Esophagus muscularis mucosa (tissue), 4 donors: ENCODE measurements at regions not wholly inside any gene's neighbourhood (a gene's known extent, or its start where the extent isn't known, plus 50 kb on each side); places are given as distances from the start of the nearest gene placed in this dataset.

Experiments used
- DNase-seq: peaks from one replicate; pipeline ENCODE4 v3.0.0-alpha.2; 2017; ENCODE audit errors: extremely low spot score
- H3K27ac ChIP-seq, 4 donors: fragments of 200-600 bp; sonication (generic); replicated peaks in 1 of 4; 1 replicate in 3 of 4; 2 replicates in 1 of 4; pipeline ENCODE4 v1.5.1; 2016 to 2019; ENCODE audit warnings: mild to moderate bottlenecking in 1 of 4
- H3K27me3 ChIP-seq, 4 donors: fragments of 200-600 bp; sonication (generic); one replicate each; pipeline versions ENCODE4 v1.5.1 to v1.6.0; 2016 to 2019
- H3K36me3 ChIP-seq, 4 donors: fragments of 200-600 bp; sonication (generic); one replicate each; pipeline ENCODE4 v1.5.1; 2016 to 2019
- H3K4me1 ChIP-seq, 4 donors: fragments of 200-600 bp; sonication (generic); one replicate each; pipeline ENCODE4 v1.5.1; 2016 to 2019
- H3K4me3 ChIP-seq, 4 donors: fragments of 200-600 bp; sonication (generic); 1 replicate in 2 of 4; 2 replicates in 2 of 4; pipeline ENCODE4 v1.5.1; 2016 to 2019; ENCODE audit warnings: mild to moderate bottlenecking in 4 of 4, moderate library complexity in 1 of 4
- H3K9me3 ChIP-seq, 4 donors: fragments of 200-600 bp; sonication (generic); 1 replicate in 3 of 4; 2 replicates in 1 of 4; pipeline ENCODE4 v1.5.1; 2016 to 2019
- EP300 ChIP-seq: sonication (generic); formaldehyde crosslinking; IDR thresholded peaks from one replicate; pipeline ENCODE4 v1.6.1; 2017; ENCODE audit warnings: antibody characterized with exemption
- POLR2A ChIP-seq: fragments of 450-650 bp; IDR thresholded peaks from one replicate; pipeline ENCODE4 v1.6.1; 2017; ENCODE audit warnings: antibody characterized with exemption, moderate library complexity, mild to moderate bottlenecking, low read depth
- POLR2AphosphoS5 ChIP-seq, 2 donors: sonication (generic); formaldehyde crosslinking; IDR thresholded peaks; one replicate each; pipeline ENCODE4 v1.6.1; 2017; ENCODE audit warnings: antibody characterized with exemption in 2 of 2
- WGBS: methylation state at CpG from one replicate; pipeline ENCODE4 v1.1.5; 2018; 5-methylcytosine and 5-hydroxymethylcytosine counted together
- intact Hi-C: fragments of 100-400 bp; cut with DNase I; formaldehyde crosslinking; loops from one replicate; pipeline ENCODE4 v1.15.1; 2023
- TF ChIP-seq, protein P1 (sequence below), 3 experiments: fragments of 200-600 bp in 2 of 3; fragments of 450-650 bp in 1 of 3; sonication (generic) in 2 of 3; IDR thresholded peaks; one replicate each; pipeline ENCODE4 v1.5.1; 2017 to 2019; ENCODE audit warnings: antibody characterized with exemption in 3 of 3, mild to moderate bottlenecking in 2 of 3, moderate library complexity in 1 of 3

DNA sequence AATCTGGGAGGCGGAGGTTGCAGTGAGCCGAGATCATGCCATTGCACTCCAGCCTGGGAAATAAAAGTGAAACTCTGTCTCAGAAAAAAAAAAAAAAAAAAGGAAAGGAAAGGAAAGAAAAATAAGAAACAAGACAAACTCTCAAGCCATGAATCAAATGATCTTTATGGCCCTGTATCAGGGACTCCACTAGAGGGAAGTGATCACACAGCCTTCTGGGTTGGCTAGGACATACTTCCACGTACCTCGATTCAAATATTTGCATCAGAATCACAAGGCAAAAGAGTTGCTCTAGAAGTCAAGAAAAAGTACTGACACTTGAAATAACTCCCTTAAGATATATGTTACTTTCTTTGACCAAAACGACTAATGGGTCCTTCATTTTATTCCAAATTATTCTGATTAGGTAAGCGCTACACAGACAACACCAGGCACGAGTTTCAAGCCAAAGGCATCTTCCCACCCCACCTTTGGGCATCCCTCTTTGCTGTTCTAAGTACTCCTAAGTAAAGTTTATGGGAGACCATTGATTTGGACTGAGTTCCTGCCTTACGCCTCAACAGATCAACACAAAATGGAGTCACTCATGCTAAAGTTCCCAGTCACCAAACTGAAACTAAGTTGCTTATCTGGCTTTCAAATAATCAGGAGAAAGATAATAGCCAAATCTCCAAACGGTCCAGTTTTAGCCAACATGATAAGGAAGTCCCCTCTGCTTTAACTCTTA lies 77.5 kb upstream of the NT5E start:
- H3K27ac ChIP-seq = no peak overlapping the region
- 82% methylated on average over 9 of the region's 9 CpGs for WGBS
- no peaks in the 10 kb centered on the region for H3K9me3 ChIP-seq
- no peak for DNase-seq
- H3K27me3 ChIP-seq = no peaks in the 10 kb centered on the region
- H3K36me3 ChIP-seq = no peaks in the 10 kb centered on the region
- intact Hi-C loops = no loop called here
- no peak overlapping the region for H3K4me3 ChIP-seq
- TF ChIP-seq POLR2AphosphoS5 (IDR thresholded peaks at IDR 0.05) (no peak), POLR2A (no peak), EP300 (no peak)
- TF ChIP-seq, protein P1, sequence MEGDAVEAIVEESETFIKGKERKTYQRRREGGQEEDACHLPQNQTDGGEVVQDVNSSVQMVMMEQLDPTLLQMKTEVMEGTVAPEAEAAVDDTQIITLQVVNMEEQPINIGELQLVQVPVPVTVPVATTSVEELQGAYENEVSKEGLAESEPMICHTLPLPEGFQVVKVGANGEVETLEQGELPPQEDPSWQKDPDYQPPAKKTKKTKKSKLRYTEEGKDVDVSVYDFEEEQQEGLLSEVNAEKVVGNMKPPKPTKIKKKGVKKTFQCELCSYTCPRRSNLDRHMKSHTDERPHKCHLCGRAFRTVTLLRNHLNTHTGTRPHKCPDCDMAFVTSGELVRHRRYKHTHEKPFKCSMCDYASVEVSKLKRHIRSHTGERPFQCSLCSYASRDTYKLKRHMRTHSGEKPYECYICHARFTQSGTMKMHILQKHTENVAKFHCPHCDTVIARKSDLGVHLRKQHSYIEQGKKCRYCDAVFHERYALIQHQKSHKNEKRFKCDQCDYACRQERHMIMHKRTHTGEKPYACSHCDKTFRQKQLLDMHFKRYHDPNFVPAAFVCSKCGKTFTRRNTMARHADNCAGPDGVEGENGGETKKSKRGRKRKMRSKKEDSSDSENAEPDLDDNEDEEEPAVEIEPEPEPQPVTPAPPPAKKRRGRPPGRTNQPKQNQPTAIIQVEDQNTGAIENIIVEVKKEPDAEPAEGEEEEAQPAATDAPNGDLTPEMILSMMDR (IDR thresholded peaks at IDR 0.05) = no peak
- no peaks in the 10 kb centered on the region for H3K4me1 ChIP-seq

DNA sequence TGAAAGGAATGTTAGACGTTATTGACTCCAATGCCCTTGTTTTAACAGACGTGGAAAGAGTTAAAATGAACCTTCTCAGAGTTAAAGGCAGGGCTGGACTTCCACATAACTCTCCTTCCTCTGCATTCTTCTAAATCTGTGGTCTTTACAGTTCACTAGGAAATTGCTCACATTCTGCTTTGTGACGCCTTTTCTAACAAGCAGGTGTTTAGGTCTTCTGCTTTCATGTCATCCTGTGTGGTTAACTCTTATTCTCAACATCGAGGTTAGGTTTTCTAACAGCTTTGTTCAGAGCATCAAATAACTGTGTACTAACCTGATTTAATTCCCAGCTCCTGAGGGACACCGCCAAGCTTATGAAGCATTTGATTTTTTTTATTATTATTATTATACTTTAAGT lies 81.3 kb upstream of the NT5E start:
- H3K36me3 ChIP-seq = no peaks in the 10 kb centered on the region
- no peaks in the 10 kb centered on the region for H3K27me3 ChIP-seq
- DNase-seq = no peak
- H3K4me1 ChIP-seq = no peaks in the 10 kb centered on the region
- H3K27ac ChIP-seq = no peak overlapping the region
- no peaks in the 10 kb centered on the region for H3K9me3 ChIP-seq
- 74% methylated on average over 5 of the region's 5 CpGs for WGBS
- intact Hi-C loops = no loop called here
- no peak overlapping the region for H3K4me3 ChIP-seq
- TF ChIP-seq POLR2AphosphoS5 (IDR thresholded peaks at IDR 0.05) = no peak
- TF ChIP-seq EP300 = no peak
- TF ChIP-seq, protein P1 (IDR thresholded peaks at IDR 0.05) = no peak
- TF ChIP-seq POLR2A = no peak

DNA sequence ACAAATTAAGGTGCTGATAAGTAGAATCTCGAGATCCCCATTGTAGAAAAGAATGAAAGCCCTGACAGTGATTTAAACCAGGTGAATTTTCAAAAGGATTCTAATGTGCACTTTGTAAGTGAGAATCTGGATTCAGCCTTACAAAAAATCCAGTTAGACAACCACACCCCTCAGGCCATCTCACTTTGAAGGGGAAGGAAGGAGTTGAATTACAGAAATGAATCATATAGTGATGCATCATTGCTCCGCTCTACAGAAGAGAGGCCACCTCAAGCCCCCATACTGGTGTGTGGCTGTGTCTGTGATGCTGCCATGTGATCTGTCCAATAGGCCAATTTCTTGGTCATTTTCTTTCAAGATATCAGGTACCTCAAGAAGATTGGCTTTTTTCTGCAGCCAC lies 85.5 kb upstream of the NT5E start:
- Histone ChIP-seq H3K9me3 (no peaks in the 10 kb centered on the region), H3K27ac (no peak overlapping the region), H3K36me3 (no peaks in the 10 kb centered on the region), H3K4me3 (no peak overlapping the region), H3K27me3 (no peaks in the 10 kb centered on the region), H3K4me1 (no peaks in the 10 kb centered on the region)
- intact Hi-C loops = no loop called here
- DNase-seq = no peak
- no peak for TF ChIP-seq POLR2A
- no peak for TF ChIP-seq POLR2AphosphoS5 (IDR thresholded peaks at IDR 0.05)
- no peak for TF ChIP-seq EP300
- TF ChIP-seq, protein P1 (IDR thresholded peaks at IDR 0.05) = no peak
- 83% methylated on average over 2 of the region's 2 CpGs for WGBS

DNA sequence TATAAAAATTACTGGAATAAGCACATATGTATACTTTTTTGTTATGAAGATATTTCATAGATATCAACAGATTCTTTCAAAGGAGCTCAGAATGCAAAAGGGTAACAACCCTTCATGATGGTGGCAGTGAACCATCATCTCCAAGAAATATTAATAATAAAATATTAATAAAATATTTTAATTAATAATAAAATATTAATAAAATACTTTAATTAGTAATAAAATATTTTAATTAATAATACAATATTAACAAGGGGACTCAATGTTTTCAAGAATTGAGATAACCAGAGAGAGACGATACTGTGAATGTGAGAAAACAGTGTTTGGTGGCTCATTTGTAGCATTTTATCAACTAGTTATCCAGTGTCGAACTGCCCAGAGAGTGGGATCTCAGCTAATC lies 86.0 kb upstream of the NT5E start:
- no peak for TF ChIP-seq EP300
- TF ChIP-seq, protein P1 (IDR thresholded peaks at IDR 0.05) = no peak
- TF ChIP-seq POLR2A = no peak
- no peak for TF ChIP-seq POLR2AphosphoS5 (IDR thresholded peaks at IDR 0.05)
- no peaks in the 10 kb centered on the region for H3K4me1 ChIP-seq
- H3K27ac ChIP-seq = no peak overlapping the region
- H3K4me3 ChIP-seq = no peak overlapping the region
- intact Hi-C loops = no loop called here
- no peaks in the 10 kb centered on the region for H3K9me3 ChIP-seq
- H3K36me3 ChIP-seq = no peaks in the 10 kb centered on the region
- H3K27me3 ChIP-seq = no peaks in the 10 kb centered on the region
- DNase-seq = no peak
- WGBS = 98% methylated on average over 2 of the region's 2 CpGs
